Muscle of back (tissue), 3 donors: ENCODE measurements at regions not wholly inside any gene's neighbourhood (a gene's known extent, or its start where the extent isn't known, plus 50 kb on each side); places are given as distances from the start of the nearest gene placed in this dataset.

Experiments used
- DNase-seq, 3 donors: peaks; one replicate each; pipeline versions ENCODE4 v3.0.0 to v3.0.0-alpha.2; 2013

- DNase-seq, result no peak
Measured at GRCh38 chr11:131121426-131122333, 205.4 kb upstream of the SNX19 start.

GRCh38 chr11:131122448-131122847 lies 206.2 kb upstream of the SNX19 start:
- DNase-seq, result no peak

GRCh38 chr11:131129474-131129873 lies 213.2 kb upstream of the SNX19 start:
- no peak for DNase-seq

- DNase-seq, result no peak
Measured at GRCh38 chr11:131135611-131136010, 219.3 kb upstream of the SNX19 start.

- peak in 1 of 3 donors; percentile 15 for DNase-seq
Measured at GRCh38 chr11:131136486-131136885, 220.2 kb upstream of the SNX19 start.

- DNase-seq, result no peak
Measured at GRCh38 chr11:131137046-131137445, 220.8 kb upstream of the SNX19 start.

GRCh38 chr11:131138731-131139130 lies 222.5 kb upstream of the SNX19 start:
- DNase-seq, result no peak

- peak in 1 of 3 donors; percentile 12 for DNase-seq
Measured at GRCh38 chr11:131145791-131146190, 224.6 kb upstream of the NTM start.

GRCh38 chr11:131146827-131147490 lies 223.5 kb upstream of the NTM start:
- no peak for DNase-seq

- no peak for DNase-seq
Measured at GRCh38 chr11:131154351-131154750, 216.1 kb upstream of the NTM start.

- no peak for DNase-seq
Measured at GRCh38 chr11:131157678-131158077, 212.7 kb upstream of the NTM start.

- no peak for DNase-seq
Measured at GRCh38 chr11:131160846-131161245, 209.6 kb upstream of the NTM start.

- DNase-seq, result no peak
Measured at GRCh38 chr11:131163613-131164012, 206.8 kb upstream of the NTM start.

- DNase-seq, result no peak
Measured at GRCh38 chr11:131165036-131165435, 205.4 kb upstream of the NTM start.

- no peak for DNase-seq
Measured at GRCh38 chr11:131168839-131169713, 201.3 kb upstream of the NTM start.

- DNase-seq, result no peak
Measured at GRCh38 chr11:131172011-131172410, 198.4 kb upstream of the NTM start.

- DNase-seq, result no peak
Measured at GRCh38 chr11:131178020-131178419, 192.4 kb upstream of the NTM start.

GRCh38 chr11:131178596-131178995 lies 191.8 kb upstream of the NTM start:
- DNase-seq, result peak; percentile 56 to 83 (median 66)

GRCh38 chr11:131179836-131180235 lies 190.6 kb upstream of the NTM start:
- DNase-seq, result no peak

- no peak for DNase-seq
Measured at GRCh38 chr11:131185915-131186314, 184.5 kb upstream of the NTM start.

- peak in 1 of 3 donors; percentile 35 for DNase-seq
Measured at GRCh38 chr11:131186629-131187101, 183.8 kb upstream of the NTM start.

- DNase-seq, result no peak
Measured at GRCh38 chr11:131190446-131190845, 180.0 kb upstream of the NTM start.
